HEK293 (cell line): ENCODE measurements at regions not wholly inside any gene's neighbourhood (a gene's known extent, or its start where the extent isn't known, plus 50 kb on each side); places are given as distances from the start of the nearest gene placed in this dataset.

Experiments used
- GFI1B ChIP-seq: fragments of 450-650 bp; formaldehyde crosslinking; IDR thresholded peaks from 2 replicates; pipeline ENCODE4 v1.5.1; 2016; ENCODE audit warnings: missing biosample characterization, missing genetic modification characterization
- HOXA7 ChIP-seq: sonication (generic); formaldehyde crosslinking; IDR thresholded peaks from 2 replicates; pipeline ENCODE4 v1.8.1; 2022; ENCODE audit warnings: missing genetic modification reagents, borderline replicate concordance
- HOXD13 ChIP-seq: sonication (generic); formaldehyde crosslinking; IDR thresholded peaks from 2 replicates; pipeline ENCODE4 v1.8.0; 2022; ENCODE audit warnings: missing genetic modification reagents, borderline replicate concordance
- PRDM6 ChIP-seq: fragments of 450-650 bp; formaldehyde crosslinking; IDR thresholded peaks from 2 replicates; pipeline ENCODE4 v1.5.1; 2017; ENCODE audit warnings: missing biosample characterization, missing genetic modification characterization
- RBAK ChIP-seq: fragments of 450-650 bp; formaldehyde crosslinking; IDR thresholded peaks from 2 replicates; pipeline ENCODE4 v1.5.1; 2016; ENCODE audit warnings: missing biosample characterization, missing genetic modification characterization
- SETDB1 ChIP-seq: IDR thresholded peaks from one replicate; pipeline ENCODE4 v1.6.1; 2017; ENCODE audit warnings: mild to moderate bottlenecking, low read length, moderate library complexity, mixed read lengths; ENCODE audit not compliant: insufficient read length
- SP7 ChIP-seq: fragments of 450-650 bp; formaldehyde crosslinking; IDR thresholded peaks from 2 replicates; pipeline ENCODE4 v1.5.1; 2016; ENCODE audit warnings: missing biosample characterization, missing genetic modification characterization
- YY2 ChIP-seq: fragments of 450-650 bp; formaldehyde crosslinking; IDR thresholded peaks from 2 replicates; pipeline ENCODE4 v1.5.1; 2016; ENCODE audit warnings: missing biosample characterization, missing genetic modification characterization
- ZIC2 ChIP-seq: fragments of 450-650 bp; formaldehyde crosslinking; IDR thresholded peaks from 2 replicates; pipeline ENCODE4 v1.5.1; 2016; ENCODE audit warnings: missing biosample characterization, missing genetic modification characterization
- ZNF138 ChIP-seq: fragments of 450-650 bp; formaldehyde crosslinking; IDR thresholded peaks from 2 replicates; pipeline ENCODE4 v1.5.1; 2016; ENCODE audit warnings: missing biosample characterization, missing genetic modification characterization, borderline replicate concordance
- ZNF148 ChIP-seq: fragments of 450-650 bp; formaldehyde crosslinking; IDR thresholded peaks from 2 replicates; pipeline ENCODE4 v1.5.0; 2017; ENCODE audit warnings: missing biosample characterization, missing genetic modification characterization, borderline replicate concordance
- ZNF16 ChIP-seq: fragments of 450-650 bp; formaldehyde crosslinking; IDR thresholded peaks from 2 replicates; pipeline ENCODE4 v1.5.1; 2016; ENCODE audit warnings: low read depth, missing biosample characterization, missing genetic modification characterization
- ZNF211 ChIP-seq: fragments of 450-650 bp; formaldehyde crosslinking; IDR thresholded peaks from 2 replicates; pipeline ENCODE4 v1.5.1; 2016; ENCODE audit warnings: low read depth, missing biosample characterization, missing genetic modification characterization
- ZNF248 ChIP-seq: fragments of 450-650 bp; formaldehyde crosslinking; IDR thresholded peaks from 2 replicates; pipeline ENCODE4 v1.5.1; 2017; ENCODE audit warnings: missing biosample characterization, missing genetic modification characterization
- ZNF37A ChIP-seq: fragments of 450-650 bp; IDR thresholded peaks from 2 replicates; pipeline ENCODE4 v1.5.1; 2018; ENCODE audit warnings: missing biosample characterization, missing genetic modification characterization
- ZNF521 ChIP-seq: fragments of 450-650 bp; formaldehyde crosslinking; IDR thresholded peaks from 2 replicates; pipeline ENCODE4 v1.5.1; 2017; ENCODE audit warnings: missing biosample characterization, mild to moderate bottlenecking, missing genetic modification characterization
- ZNF560 ChIP-seq: fragments of 450-650 bp; formaldehyde crosslinking; IDR thresholded peaks from 2 replicates; pipeline ENCODE4 v1.5.1; 2017; ENCODE audit warnings: missing biosample characterization, missing genetic modification characterization, borderline replicate concordance
- ZNF624 ChIP-seq: fragments of 450-650 bp; formaldehyde crosslinking; IDR thresholded peaks from 2 replicates; pipeline ENCODE4 v1.5.1; 2017; ENCODE audit warnings: missing biosample characterization, missing genetic modification characterization
- ZNF660 ChIP-seq: fragments of 450-650 bp; IDR thresholded peaks from 2 replicates; pipeline ENCODE4 v1.5.1; 2018; ENCODE audit warnings: missing biosample characterization, mild to moderate bottlenecking, missing genetic modification characterization
- ZNF664 ChIP-seq: fragments of 450-650 bp; formaldehyde crosslinking; IDR thresholded peaks from 2 replicates; pipeline ENCODE4 v1.5.1; 2016; ENCODE audit warnings: missing biosample characterization, missing genetic modification characterization
- ZNF670 ChIP-seq: fragments of 450-650 bp; formaldehyde crosslinking; IDR thresholded peaks from 2 replicates; pipeline ENCODE4 v1.5.1; 2016; ENCODE audit warnings: missing biosample characterization, missing genetic modification characterization, low read depth
- TF ChIP-seq, protein P1 (sequence below): fragments of 450-650 bp; formaldehyde crosslinking; IDR thresholded peaks from 2 replicates; pipeline ENCODE4 v1.5.1; 2016; ENCODE audit warnings: missing biosample characterization, missing genetic modification characterization, low read depth
- TF ChIP-seq, protein P2 (sequence below): fragments of 450-650 bp; formaldehyde crosslinking; IDR thresholded peaks from 2 replicates; pipeline ENCODE4 v1.5.1; 2017; ENCODE audit warnings: missing biosample characterization, missing genetic modification characterization
- TF ChIP-seq, protein P3 (sequence below): fragments of 450-650 bp; formaldehyde crosslinking; IDR thresholded peaks from 2 replicates; pipeline ENCODE4 v1.5.1; 2016; ENCODE audit warnings: missing biosample characterization, missing genetic modification characterization

DNA sequence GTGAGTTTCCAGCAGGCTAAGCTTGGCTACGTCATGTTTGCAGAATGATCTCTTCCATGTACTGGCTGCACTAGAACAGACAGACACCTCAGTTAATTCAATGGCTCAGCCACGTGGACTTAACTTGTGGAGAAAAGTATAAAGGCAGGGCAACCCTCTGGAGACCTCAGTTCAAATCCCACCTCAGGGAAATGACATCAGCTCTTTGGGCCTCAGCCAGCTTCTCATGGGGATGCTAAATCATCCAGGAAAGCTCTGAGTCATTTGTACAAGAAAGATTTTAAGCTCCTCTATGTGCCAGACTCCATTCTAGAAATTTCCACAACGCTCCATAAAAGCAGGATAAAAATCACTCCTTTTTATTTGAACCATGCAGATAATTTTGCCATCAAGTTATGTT is 128.5 kb upstream of the SALL4 start (continued):
- TF ChIP-seq, protein P1, sequence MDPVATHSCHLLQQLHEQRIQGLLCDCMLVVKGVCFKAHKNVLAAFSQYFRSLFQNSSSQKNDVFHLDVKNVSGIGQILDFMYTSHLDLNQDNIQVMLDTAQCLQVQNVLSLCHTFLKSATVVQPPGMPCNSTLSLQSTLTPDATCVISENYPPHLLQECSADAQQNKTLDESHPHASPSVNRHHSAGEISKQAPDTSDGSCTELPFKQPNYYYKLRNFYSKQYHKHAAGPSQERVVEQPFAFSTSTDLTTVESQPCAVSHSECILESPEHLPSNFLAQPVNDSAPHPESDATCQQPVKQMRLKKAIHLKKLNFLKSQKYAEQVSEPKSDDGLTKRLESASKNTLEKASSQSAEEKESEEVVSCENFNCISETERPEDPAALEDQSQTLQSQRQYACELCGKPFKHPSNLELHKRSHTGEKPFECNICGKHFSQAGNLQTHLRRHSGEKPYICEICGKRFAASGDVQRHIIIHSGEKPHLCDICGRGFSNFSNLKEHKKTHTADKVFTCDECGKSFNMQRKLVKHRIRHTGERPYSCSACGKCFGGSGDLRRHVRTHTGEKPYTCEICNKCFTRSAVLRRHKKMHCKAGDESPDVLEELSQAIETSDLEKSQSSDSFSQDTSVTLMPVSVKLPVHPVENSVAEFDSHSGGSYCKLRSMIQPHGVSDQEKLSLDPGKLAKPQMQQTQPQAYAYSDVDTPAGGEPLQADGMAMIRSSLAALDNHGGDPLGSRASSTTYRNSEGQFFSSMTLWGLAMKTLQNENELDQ (tag by site-specific recombination), result no peak
- TF ChIP-seq ZNF37A (no peak), HOXA7 (CRISPR knock-in tag) (no peak), ZIC2 (no peak), ZNF670 (no peak), ZNF624 (tag by site-specific recombination) (no peak), RBAK (tag by site-specific recombination) (no peak), SETDB1 (peak; percentile 21), ZNF16 (no peak), ZNF521 (tag by site-specific recombination) (no peak), ZNF560 (tag by site-specific recombination) (no peak), SP7 (peak; percentile 62), ZNF148 (tag by site-specific recombination) (no peak), YY2 (tag by site-specific recombination) (no peak), PRDM6 (tag by site-specific recombination) (peak; percentile 68; the same call in 1 of the 2 replicates), ZNF248 (no peak), ZNF211 (tag by site-specific recombination) (no peak), GFI1B (tag by site-specific recombination) (no peak), ZNF138 (tag by site-specific recombination) (no peak), ZNF664 (no peak), ZNF660 (tag by site-specific recombination) (no peak), HOXD13 (no peak)
- TF ChIP-seq, protein P2, sequence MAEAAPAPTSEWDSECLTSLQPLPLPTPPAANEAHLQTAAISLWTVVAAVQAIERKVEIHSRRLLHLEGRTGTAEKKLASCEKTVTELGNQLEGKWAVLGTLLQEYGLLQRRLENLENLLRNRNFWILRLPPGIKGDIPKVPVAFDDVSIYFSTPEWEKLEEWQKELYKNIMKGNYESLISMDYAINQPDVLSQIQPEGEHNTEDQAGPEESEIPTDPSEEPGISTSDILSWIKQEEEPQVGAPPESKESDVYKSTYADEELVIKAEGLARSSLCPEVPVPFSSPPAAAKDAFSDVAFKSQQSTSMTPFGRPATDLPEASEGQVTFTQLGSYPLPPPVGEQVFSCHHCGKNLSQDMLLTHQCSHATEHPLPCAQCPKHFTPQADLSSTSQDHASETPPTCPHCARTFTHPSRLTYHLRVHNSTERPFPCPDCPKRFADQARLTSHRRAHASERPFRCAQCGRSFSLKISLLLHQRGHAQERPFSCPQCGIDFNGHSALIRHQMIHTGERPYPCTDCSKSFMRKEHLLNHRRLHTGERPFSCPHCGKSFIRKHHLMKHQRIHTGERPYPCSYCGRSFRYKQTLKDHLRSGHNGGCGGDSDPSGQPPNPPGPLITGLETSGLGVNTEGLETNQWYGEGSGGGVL (tag by site-specific recombination), result no peak
- TF ChIP-seq, protein P3, sequence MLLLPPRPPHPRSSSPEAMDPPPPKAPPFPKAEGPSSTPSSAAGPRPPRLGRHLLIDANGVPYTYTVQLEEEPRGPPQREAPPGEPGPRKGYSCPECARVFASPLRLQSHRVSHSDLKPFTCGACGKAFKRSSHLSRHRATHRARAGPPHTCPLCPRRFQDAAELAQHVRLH (tag by site-specific recombination), result 0 out of 2 replicates have a peak, but pooled peaks have one; percentile 37
